Stimulated activated CD4-positive, alpha-beta T cell treated with anti-CD3 and anti-CD28 coated beads, TNF-alpha, amount 100 ng/mL, for 48 hours (primary cell): ENCODE measurements at regions not wholly inside any gene's neighbourhood (a gene's known extent, or its start where the extent isn't known, plus 50 kb on each side); places are given as distances from the start of the nearest gene placed in this dataset.

ENCODE experiments used
- DNase-seq, 3 donors: peaks; one replicate each; pipeline ENCODE4 v3.0.0-alpha.2; 2020; ENCODE audit warnings: low read depth in 3 of 3

DNA sequence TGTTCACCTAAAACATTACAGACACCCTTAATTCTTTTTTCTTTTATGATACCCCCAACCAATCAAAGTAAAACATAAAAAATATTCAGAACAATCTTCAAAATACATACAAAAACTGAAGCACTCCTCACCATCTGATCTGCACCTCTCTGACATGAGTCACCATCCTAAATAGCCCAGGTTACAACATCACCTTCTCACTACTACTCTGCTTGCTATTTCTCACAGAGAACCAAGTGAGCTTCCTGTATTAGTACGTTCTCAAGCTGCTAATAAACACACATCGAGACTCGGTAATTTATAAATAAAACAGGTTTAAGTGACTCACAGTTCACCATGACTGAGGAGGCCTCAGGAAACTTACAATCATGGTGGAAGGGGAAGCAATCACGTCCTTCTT is 183.5 kb downstream of the CBLN2 start:
- no peak for DNase-seq

DNA sequence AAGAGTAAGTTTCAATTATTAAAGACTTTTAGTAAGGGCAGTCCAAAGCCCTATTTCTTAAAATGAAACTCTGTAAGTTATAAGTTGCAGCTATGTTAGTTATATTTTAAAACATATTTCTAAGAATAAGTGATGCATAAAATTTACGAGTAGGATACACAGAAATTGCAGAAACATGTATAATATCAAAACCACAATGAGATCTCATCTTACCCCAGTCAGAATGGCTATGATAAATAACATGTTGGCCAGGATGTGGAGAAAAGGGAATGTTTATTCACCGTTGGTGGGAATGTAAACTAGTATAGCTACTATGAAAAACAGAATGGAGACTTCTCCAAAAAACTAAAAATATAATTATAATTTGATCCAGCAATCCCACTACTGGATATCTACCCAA is 201.2 kb downstream of the CBLN2 start:
- no peak for DNase-seq

DNA sequence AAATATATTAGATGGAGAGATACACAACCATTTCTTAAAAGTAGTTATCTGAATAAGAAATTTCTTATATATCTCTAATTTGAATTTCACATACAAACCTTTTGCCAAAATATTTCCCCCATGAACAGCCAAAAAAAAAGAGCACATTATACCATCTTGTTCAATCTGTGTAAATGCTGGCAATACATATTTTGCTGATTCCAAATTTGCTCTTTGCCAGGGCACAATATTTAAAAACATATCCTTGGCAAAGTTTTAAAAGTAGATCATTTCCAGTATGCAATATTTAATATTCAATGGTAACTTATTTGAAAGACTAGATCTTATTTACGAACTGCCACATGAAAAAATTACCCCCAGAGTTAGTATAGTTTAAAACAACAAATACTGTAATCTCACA is 204.2 kb downstream of the CBLN2 start:
- DNase-seq: no peak

DNA sequence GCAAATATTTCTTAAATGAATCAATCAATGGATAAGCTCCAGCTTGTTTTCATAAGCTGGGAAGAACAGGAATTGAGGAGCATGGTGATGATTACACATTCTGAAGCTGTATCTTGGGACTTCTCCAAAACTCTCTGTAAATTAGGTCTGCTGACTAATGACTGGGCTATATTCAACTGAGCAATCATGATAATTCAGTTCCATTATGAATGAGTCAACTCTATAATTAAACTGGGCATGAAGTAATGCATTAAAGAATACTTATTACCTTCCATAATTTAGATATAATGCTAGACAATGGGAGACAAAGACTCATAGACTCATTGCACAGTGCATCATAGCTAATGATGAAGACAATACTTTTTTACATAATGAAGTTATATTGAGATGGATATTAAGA is 207.4 kb downstream of the CBLN2 start:
- no peak for DNase-seq

DNA sequence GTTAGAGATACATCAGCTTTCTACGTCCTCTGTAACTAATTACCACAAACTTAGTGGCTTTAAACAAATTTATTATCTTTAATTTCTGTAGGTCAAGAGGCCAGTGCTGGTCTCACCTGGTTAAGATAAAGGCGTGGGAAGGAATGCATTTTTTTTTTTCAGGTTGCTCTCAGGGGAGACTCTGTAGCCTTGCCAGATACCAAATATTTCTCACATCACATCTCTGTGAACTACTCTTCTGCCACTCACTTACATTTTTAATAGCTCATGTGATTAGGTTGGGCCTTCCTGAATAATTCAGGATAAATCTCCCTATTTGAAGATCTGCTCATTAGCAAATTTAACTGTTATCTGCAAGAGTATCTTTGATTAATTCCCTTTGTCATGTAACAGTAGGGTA is 214.6 kb downstream of the CBLN2 start:
- DNase-seq: no peak

DNA sequence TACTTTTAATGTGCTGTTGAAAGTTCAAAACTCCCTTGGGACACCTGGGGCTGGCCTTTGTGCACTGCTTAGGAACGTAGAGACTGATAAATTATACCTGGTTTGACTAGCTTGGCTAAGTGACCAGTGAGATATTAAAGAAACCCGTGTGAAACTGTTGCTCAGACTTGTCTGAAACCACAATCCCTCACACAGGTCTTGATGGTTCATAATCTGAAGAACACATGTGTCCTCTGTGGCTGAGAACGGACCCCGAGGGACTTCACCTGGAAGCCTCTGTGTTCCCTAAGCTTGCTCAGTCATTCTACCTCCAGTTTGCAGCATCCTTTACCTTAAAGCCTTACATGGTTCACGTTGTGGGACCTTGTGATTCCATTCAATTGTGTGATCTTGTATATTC is 218.8 kb downstream of the CBLN2 start:
- no peak for DNase-seq

DNA sequence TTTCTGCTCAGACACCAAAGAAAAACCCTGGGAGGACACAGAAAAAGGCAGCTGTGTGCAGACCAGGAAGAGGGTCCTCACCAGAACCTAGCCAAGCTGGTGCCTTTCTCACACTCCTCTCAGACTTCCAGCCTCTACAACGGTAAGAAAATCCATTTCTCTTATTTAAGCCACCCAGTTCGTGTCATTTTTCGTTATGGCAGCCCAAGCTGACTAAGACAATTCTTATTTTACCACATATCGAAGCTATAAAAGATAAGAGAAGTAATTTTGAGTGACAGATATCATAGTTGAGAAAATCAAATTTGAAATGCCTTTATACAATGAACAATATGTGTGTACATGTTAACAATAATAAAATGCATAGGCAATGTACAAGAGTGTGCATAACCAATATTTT is 219.5 kb downstream of the CBLN2 start:
- DNase-seq: no peak

DNA sequence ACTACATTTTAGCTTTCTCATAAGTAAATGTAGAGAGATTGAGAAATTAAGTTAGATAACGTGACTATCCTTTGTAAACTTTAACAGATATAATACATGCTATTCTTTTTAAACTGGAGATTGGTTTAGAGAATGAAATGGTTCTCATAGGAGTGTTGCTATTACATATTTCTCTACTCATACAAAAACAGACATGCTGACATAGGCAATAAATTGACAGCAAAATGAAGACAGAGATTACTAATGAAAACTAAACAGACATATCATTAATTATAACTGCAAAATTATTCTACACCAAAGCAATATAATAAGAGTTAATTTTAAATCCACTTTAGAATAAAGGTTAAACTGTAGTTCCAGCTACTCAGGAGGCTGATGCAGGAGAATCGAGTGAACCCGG is 227.6 kb downstream of the CBLN2 start:
- DNase-seq: no peak

DNA sequence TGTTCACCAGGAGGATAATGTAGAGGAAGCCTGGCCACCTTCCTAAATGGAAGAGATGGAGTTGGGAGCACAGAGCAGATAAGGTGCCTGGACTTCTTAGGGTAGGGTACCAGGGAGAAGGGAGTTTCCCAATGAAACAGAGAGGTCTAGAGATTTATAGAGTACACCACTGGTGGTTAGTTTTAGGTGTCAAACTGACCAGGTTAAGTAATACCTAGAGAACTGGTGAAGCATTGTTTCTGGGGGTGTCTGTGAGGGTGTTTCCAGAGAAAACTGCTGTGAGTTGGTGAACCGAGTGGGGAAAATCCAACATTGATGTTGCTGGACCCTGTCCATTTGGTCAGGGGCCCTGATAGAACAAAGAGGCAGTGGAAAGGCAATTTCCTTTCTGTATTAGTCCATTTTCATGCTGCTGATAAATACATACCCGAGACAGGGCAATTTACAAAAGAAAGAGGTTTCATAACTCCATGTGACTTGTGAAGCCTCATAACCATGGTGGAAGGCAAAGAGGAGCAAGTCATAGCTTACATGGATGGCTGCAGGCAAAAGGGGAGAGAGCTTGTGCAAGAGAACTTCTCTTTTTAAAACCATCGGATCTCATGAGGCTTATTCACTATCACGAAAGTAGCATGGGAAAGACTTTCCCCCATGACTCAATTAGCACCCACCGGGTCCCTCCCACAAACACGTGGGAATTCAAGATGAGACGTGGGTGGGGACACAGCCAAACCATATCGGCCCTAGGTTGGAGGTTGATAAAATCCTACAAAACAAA is 260.8 kb downstream of the CBLN2 start:
- DNase-seq: no peak

DNA sequence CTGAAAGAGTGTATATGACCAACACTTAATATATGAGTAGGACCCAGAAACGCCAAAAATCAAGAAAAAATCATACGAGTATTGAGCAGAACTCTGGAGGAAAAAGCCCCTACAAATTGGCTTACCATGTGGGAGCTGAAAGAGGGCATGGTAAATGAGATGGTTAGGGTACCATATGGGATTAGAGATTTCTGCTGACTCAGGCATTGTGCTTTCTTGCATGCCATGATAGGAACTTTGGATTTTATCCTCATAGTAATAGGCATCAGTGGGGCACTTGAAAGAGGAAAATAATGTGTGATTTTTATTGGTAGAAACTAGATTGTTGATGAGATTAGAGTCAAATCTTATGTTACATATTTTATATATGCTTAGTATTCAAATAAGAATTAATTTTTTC is 271.1 kb downstream of the CBLN2 start:
- DNase-seq: no peak

DNA sequence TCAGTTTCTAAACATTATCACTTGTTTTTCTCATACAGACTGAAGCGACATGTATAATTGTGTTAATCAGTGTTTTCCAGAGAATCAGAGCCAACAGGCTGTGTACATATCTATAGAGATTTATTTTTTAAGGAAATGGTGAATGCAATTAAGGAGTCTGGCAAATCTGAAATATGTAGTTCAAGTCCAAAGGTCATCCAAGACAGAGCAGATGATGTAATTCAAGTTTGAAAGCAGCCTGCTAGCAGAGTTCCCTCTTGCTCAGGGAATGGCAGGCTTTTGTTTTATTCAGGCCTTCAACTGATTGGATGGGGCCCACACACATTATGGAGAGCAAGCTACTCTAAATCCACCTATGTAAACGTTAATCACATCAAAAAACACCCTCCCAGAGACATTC is 282.6 kb downstream of the CBLN2 start:
- no peak for DNase-seq

DNA sequence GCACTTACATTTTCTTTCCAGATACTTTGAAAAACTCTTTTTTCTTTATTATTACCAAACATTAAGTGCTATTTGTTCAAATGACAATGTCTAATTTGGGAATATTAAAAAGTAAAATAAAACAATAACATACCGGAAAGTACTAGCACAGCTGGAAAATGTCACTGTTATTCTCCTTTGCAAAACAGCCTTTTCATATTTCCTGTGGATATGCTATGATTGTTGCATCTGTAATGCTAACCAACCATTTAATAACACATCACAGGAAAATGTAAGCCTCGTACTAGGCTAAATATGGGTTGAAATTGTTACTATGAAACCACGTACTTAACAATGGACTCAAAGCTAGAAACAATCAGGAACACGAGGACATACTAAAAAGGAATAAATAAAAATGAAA is 298.1 kb downstream of the CBLN2 start:
- DNase-seq: no peak

DNA sequence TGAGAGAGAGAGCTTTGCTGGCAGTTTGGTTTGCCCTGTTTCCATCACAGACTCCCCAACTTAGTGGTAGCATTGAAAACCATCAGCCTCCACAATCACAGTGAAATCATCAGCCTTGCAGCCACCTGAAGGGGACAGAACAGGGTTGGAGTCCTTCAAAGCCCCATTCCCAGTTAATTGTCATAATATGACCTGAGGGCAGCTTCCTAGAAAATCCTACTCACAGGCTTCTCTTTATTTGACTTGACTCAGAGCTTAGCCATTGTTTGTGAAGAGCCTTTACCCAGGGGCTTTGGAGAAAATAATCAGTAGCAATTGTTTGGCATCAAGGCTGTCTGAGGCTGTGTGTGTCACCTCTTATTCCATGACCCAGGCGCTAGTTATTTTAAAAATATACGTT is 308.7 kb downstream of the CBLN2 start:
- DNase-seq: no peak

DNA sequence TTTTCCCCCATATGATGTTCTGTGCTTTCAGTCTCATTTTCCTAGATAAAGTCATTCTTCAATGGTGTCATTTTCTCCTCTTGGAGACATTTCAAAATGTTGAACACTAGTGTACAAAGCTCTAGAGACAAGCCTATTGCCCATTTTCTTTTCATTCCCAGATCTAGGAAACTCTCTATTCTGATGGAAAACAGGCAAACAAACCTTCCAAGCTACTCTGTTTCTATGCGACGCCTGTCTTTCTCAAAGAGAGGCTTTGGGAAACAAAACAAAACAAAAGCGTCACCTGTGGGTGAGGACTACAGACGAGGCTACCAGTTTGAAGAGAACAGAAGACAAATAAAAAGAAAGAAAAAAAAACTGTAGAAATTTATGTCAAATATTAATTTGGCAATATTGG is 311.0 kb downstream of the CBLN2 start:
- no peak for DNase-seq

DNA sequence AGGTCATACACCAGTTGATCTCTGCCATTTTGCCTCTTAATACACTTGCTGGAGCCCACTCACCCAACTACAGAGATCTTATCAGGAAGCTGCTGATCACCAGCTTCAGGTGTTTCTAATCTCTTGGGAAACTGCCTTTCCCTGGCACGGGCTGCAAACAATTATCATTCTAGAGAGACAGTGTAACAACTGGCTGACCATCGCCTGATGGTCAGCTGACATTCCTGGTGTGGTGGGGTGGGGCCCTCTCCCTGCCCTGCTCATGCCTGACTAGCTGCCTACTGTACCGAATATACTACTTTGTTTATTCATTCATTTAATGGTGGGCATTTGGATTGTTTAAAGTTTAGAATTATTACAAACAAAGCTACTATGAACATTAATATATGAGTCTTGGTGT is 311.5 kb downstream of the CBLN2 start:
- no peak for DNase-seq

DNA sequence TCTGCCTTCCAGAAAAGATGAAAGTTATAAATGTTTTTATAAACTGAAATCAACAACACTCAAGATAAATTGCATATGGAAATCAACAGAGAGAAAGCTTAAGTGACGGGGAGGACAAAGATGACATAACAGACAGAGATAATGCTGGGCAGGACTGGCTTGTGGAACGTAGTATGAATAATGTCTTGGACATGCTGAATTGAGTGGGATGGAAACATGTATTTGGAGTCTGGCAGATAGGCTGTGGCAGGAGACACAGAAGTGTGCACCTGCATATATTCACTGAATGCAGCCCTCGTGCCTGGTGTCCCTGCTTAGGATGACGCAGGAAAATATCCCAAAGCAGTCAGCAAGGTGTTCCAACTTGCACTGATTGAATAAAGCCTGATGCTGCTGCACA is 318.2 kb downstream of the CBLN2 start:
- DNase-seq: no peak

DNA sequence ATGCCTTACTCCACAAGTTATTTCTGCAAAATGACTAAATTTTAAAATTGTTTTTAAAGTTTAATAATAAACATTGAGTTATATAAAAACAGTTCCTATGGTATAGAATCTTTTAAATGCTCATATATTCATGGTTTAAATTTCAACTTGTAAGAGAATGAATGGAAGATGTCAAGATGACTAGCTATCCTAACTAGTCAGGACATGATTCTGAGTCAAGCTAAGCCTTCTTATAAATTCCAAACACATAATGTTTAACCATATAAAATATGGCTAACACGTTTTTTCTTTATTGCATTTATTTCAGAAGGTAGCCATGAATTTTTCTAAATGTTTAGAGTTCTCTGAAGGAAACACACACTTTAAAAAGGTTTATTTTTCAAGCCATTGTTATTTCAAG is 320.4 kb downstream of the CBLN2 start:
- no peak for DNase-seq

DNA sequence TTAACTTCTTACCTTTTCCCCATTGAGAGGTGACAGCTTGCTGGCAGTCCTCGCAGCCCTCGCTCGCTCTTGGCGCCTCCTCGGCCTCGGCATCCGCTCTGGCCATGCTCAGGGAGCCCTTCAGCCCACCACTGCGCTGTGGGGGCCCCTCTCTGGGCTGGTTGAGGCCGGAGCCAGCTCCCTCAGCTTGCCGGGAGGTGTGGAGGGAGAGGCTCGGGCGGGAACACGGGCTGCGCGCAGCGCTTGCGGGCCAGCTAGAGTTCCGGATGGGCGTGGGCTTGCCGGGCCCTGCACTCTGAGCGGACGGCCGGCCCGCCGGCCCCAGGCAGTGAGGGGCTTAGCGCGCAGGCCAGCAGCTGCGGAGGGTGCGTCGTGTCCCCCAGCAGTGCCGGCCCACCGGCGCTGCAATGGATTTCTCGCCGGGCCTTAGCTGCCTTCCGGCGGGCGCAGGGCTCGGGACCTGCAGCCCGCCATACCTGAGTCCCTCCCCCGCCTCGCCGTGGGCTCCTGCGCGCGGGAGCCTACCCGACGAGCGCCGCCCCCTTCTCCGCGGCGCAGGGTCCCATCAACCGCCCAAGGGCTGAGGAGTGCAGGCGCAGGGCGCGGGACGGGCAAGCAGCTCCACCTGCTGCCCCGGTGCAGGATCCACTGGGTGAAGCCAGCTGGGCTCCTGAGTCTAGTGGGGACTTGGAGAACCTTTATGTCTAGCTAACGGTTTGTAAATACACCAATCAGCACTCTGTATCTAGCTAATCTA is 335.0 kb downstream of the CBLN2 start:
- no peak for DNase-seq

DNA sequence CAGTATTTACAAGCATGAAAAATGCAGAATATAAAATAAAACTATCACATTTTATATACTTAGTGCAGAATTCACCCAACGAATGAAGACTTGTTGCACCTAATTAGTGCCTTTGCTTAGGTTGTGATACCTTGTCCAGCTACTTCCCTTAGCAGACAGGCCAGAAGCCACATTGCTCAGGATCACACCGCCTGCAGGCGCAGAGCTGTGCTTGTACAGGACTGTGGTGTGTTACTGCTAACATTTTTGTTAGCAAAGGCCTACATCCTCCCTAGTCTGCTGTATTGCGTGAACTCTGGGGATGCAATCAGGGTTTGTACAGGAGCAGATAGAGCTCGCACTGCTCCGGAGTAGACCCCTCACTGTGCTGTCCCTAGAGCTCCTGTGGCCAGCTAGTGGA is 336.9 kb downstream of the CBLN2 start:
- DNase-seq: no peak

DNA sequence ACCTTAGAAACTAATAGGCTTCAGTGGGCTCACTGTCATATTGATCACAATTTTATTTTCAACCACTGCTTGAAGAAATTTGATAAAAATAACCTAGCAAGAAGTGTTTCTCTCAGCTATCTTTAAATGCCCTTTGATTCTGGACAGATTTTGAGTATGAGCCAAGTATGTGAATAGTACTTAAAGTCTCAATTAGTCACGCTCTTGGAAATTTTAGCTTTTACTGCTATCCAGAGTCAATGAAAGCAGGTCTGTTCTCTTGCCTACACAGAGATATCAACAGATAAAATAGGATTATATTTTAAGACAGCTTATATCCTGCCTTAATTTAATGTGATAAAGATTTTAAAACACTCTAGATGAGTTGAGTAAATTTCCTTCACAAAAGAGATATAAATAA is 337.3 kb downstream of the CBLN2 start:
- no peak for DNase-seq

DNA sequence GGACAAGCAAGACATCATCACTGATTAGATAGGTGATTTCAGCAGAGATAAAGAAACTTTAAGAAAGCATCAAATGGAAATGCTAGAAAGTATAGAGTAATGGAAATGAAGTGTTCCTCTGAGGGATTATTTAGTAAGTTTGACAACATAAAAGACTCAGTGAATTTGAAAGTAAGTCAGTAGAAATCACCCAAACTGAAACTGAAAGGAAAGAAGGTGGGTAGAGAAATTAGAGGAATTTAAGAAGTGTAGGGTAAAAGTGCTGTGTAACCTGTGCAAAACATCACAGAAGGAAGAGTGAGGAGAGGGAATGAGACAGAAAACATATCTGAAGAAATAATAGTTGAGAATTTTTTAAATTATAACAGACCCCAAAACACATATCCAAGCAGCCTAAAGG is 343.1 kb downstream of the CBLN2 start:
- no peak for DNase-seq

DNA sequence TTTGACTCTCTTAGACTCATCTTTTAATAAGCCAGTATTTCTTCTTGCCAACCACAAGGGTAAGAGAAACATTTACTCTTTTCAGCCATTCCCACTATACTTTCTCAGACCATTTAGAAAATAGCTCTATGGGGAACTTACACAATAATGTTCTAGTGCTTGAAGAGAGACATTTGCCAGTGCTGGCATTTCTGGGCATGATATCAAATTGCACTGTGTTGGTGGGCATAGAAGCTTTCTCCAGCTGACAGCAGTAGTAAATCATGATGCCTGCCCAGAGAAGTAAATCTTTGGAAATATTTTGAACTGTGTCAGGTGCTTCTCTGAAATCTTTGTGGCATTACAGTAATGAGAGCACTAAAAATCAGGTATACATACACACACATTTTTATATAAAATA is 346.6 kb downstream of the CBLN2 start:
- DNase-seq: no peak

DNA sequence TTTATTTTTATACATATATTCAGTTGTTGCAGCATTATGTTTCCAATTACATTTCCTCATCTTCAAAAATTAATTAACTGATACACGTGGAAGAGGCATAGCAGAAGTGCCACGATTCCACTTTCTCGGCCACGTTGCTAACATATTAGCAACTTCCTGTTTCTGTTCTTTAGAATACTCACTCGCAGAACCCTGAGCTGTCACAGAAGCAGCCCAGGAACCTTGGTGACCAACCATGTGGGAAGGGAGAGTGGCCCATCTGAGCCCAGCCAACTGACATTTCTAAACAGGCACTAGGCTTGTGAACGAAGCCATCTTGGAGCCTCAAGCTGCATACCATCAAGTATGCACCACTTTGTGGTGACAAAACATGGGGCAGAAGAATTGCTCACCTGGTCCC is 350.1 kb downstream of the CBLN2 start:
- no peak for DNase-seq

DNA sequence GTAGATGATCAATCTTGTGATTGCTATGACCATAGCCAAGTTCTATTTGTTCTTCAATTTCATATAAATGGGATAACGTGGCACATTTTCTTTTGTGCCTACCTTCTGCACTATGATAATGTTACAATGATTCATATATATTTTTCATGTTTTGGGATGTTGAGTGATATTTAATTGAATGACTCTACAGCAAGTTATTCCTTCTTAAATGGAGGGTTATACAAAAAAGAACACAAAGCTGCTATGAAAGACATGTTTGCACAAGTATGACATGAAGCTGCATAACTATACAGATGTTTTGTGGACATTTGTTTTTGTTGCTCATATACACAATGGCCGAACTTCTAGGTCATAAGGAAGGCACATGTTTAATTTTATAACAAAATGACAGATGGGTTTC is 356.2 kb downstream of the CBLN2 start:
- DNase-seq: no peak
